SH-SY5Y (cell line): ENCODE measurements at regions not wholly inside any gene's neighbourhood (a gene's known extent, or its start where the extent isn't known, plus 50 kb on each side); places are given as distances from the start of the nearest gene placed in this dataset.

Source experiments
- GATA2 ChIP-seq: IDR thresholded peaks from 2 replicates; pipeline ENCODE4 v1.6.1; 2011; ENCODE audit warnings: mild to moderate bottlenecking, low read depth, low read length
- GATA3 ChIP-seq: IDR thresholded peaks from 2 replicates; pipeline ENCODE4 v1.6.1; 2011; ENCODE audit warnings: low read depth, mild to moderate bottlenecking, low read length, moderate library complexity

DNA sequence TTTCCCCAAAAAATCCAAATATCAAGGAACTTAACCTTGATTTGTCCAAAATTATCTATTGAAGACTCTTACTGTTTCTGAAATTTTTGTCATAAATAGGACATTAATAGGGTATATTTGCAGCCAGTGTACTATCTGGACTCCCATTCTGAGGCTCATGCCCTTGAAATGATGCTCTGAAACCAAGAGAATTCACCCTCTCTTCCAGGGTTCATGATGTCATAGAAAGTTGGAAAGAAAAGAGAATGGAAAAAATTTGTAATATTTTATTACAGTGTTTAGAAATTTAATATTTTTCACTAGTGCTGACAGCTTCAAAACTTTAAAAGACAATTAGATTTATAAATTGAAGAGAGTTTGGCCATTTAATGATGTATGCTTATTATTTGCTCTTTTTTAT lies 712.5 kb downstream of the MCTP2 start:
- TF ChIP-seq GATA3 = no peak
- TF ChIP-seq GATA2 = no peak

DNA sequence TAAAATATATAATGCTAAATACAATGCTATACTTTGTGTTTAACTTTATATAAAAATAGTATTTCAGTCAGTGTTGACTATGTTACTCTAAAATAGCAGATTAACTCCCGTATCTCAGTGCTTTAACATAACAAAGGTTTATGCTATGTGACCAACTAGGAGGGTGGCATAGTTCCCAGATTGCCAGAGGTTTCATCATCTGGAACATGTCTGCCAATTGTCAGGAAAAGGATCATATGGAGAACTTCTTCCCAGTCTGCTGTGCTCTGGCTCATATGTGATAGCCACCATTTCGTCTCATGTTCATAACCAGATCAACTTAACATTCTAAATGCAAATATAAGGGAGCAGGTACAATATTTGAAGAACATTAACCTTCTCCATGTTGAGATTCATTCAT lies 720.2 kb downstream of the MCTP2 start:
- TF ChIP-seq GATA2 (no peak), GATA3 (no peak)

DNA sequence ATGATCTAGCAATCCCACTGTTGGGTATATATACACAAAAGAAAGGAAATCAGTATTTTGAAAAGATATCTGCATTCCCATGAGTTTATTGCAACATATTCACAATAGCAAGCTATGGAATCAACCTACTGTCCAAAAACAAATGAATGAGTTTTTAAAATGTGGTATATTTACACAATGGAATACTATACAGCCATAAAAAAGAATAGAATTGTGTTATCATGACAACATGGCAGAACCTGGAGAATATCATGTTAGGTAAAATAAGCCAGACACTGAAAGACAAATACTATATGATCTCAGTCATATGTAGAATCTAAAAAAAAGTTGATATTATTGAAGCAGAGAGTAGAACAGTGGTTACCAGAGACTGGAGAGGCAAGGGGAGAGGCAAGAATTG lies 732.6 kb downstream of the MCTP2 start:
- no peak for TF ChIP-seq GATA3
- no peak for TF ChIP-seq GATA2

DNA sequence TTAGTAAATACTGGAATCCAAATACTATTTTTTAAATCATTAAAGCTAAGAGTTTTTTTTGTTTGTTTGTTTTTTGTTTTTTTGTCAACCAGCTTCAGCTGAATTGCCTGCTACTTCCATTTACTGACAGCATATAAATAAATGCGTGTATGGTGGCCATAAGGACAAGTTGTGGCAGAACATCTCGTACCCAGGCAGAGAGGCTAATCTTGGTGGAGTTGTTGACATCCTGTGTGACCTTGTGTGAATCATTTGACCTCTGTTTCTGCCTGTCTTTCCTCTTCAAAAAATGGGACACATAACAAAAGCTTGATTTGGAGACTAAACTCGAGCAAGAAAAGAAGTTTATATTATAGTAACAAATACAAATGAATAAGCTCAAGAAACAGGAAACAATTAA lies 734.2 kb downstream of the MCTP2 start:
- TF ChIP-seq GATA3 = no peak

DNA sequence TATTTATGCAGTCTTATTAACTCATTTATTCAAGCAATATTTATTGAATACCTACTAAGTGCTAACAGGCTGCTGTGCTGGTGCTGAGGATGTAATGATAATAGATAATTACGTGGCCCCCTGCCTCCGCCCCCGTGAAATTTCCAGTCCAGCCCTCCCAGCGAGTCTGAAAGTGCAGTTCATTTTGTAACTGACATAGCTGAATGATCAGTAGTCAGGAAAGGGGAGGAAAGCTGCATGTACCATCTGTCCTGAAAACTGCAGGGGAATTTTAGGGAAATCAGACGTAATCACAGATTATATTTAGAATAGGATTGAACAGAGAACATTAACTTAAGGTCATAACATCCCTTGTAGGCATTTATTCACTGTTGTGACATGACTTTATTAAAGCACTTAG lies 736.8 kb downstream of the MCTP2 start:
- TF ChIP-seq GATA2 (no peak), GATA3 (no peak)

DNA sequence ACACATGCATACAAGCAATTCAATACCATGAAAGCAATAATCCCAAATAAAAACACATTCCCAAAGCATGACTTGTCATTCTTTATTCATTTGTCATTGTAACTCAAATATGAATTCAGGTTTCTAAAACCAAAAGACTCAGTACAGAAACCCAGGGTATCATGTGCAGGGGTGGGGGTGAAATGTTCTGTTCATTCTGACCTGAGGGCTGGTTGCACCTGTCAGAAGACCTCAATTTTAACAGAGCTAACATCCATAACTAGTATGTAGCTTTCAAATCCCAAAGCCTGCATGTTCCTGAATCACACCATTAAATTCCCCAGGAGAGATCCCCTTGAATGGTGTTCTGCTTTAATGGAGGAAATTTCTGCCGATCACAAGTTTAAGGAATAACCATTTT lies 738.7 kb downstream of the MCTP2 start:
- TF ChIP-seq GATA3 (no peak), GATA2 (no peak)

DNA sequence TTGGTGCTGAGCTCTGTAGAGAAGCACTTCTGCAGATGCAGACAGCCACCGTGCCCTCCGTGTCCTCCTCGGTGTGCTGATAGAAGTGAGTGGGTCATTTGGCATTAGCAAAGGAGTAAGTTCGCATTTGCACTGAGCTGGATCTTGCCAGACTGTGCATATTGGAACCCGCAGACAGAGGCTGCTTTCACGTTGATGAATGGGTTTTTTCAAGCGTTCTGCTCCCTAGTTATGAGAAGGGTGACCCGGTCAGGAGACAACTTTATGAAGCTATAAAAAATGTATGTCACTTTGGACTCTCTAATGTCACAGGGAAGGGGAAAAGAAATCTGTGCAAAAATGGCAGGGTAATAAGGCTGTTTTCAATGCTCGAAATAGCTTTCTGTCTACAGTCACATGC lies 739.4 kb downstream of the MCTP2 start:
- TF ChIP-seq GATA3 (no peak), GATA2 (no peak)

DNA sequence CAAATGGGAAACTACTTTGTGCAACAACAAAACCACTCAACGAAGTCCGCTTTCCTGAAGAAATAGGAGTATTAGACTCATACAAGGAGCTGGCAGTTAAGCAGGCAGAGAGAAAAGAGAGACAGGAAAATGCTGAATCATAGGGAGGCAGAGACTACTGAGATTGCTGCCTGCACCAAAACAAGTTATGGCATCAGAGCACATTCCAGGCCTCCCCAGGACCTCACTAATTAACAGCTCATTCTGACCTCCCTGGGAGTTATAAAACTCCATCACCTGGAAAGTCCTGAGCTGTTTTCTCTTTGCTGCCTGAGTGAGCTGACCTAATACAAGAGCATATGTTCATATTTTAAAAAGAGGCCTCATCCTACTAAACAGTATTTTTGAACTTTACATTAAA lies 741.0 kb downstream of the MCTP2 start:
- no peak for TF ChIP-seq GATA3
- no peak for TF ChIP-seq GATA2

DNA sequence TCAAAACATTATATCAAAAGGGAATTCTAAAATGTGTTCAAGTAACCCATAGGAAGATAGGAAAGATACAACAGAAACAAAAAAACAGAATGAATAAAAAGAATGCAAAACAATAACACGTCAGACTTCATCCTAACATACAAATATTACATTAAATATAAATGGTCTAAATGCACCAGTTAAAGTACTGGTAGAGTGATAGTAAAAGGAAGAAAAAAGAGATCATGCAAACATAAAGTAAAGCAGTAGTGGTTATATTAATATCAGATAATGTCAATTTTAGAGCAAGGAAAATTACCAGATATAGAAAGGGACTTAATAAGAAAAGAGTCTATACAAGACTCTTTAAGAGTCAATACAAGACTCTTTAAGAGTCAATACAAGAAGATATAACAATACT lies 755.7 kb downstream of the MCTP2 start:
- TF ChIP-seq GATA3 = no peak
- TF ChIP-seq GATA2 = no peak

DNA sequence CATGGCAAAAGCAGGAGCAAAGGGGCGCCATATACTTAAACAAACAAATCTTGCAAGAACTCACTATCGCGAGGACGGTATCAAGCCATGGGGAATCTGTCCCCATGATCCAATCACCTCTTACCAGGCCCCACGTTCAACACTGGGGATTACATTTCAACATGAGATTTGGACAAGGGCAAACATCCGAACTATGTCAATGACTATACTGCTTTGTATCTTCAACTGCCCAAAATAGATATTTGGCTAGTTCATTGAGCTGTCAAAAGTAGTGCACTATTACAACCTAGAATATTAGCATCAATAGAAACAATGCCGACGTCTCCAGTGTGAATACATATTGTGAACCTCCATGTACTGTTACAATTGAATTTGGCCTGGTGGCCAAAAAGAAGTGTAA lies 760.4 kb downstream of the MCTP2 start:
- no peak for TF ChIP-seq GATA3
- TF ChIP-seq GATA2 = no peak

DNA sequence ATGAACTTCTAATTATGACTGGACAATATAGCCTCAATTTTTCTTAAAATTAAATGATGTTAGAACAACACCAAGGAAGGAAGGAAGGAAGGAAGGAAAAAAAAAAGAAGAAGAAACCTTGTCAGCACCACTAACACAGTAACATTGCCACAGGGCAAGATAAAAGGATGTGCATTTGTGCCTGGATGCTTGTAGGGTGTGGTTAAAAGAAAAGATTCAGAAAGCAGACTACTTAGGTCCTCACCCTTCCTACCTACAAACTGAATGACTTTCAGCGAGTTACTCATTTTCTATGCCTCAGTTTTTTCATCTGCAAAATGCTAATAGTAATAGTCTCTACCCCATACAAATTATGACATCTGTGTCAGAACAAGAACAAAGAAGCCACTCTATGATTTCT lies 778.3 kb downstream of the MCTP2 start:
- TF ChIP-seq GATA3 (no peak), GATA2 (no peak)

DNA sequence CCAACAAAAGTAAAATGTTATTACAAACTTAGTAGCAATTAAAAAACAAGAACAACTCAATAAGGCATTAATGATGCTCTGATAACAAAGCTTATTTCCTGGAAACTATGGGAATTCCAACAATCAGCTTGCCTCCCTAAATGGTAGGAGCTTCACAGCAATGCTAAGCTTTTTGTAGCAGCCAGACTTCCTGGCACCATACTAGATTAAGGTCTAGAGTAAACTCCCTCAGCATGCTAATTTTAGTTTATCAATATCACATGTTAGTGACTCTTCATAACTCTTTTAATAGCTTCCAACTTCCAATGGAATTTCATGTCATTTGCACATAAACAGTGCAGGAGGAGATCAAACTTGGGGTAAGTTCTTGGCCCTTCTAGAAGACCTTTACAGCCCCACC lies 782.0 kb downstream of the MCTP2 start:
- TF ChIP-seq GATA3 = no peak
- TF ChIP-seq GATA2 = no peak

DNA sequence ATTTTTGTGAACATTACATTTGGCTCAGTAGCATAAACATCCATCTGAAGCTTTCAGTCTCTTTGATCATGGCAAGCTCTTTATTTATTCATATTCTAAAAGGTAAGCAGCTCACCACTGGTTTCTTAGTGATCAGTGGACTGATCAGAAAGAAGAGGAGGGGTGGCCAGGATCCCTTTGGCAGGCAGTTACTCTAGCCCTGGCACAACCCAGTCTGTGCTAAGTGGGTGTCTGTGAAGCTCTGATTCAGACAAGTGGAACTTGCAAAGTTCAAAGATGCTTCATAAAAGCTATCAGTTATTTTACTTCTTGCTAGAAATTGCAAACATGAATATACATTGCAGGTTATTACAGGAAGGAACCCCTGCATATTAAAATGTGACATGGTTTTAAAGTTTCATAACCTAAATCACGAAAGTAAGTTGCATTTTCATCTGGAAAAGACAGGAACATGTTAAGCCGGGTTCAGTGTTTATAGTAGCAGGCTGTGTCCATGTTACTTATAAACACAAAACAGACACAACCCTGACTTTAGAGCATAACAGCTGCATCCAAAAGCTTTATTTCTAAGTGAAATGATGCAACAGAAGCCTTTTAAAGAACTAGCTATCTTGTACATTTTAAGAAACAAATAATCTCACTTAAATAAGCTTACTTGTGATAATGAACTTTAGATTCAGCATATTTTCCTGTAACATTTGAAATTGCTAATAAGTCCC lies 785.3 kb downstream of the MCTP2 start:
- TF ChIP-seq GATA3 (no peak), GATA2 (no peak)

DNA sequence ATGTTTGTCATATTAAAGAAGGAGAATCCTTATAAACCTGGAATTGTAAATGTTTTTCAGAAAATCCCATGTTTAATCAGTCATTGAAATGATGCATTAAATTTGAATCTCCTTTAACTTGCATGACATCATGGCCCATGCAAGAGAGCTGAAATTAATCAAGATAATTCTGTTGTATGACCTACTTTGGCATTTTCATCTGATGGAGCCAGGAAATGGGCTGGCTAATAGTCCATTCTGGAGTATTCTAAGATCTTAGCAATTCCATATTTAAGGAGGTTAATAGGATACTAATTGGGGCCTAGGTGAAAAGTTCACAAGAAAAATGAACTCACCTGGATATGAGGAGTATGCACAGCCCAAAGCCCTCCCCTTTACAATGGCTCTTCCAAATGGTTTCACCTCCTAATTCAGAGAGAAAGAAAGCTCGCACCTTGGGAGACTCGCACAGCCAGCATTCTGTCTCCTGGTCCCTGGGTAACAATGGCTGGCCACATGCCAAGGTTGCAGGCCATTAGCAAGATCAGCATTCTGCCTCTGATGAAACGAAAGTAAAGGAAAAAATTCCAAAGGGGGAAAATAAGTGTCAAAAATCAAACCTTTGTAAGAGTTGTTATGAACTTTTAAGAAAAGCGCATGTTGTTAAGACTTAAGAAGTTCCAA lies 786.4 kb downstream of the MCTP2 start:
- no peak for TF ChIP-seq GATA2
- no peak for TF ChIP-seq GATA3

DNA sequence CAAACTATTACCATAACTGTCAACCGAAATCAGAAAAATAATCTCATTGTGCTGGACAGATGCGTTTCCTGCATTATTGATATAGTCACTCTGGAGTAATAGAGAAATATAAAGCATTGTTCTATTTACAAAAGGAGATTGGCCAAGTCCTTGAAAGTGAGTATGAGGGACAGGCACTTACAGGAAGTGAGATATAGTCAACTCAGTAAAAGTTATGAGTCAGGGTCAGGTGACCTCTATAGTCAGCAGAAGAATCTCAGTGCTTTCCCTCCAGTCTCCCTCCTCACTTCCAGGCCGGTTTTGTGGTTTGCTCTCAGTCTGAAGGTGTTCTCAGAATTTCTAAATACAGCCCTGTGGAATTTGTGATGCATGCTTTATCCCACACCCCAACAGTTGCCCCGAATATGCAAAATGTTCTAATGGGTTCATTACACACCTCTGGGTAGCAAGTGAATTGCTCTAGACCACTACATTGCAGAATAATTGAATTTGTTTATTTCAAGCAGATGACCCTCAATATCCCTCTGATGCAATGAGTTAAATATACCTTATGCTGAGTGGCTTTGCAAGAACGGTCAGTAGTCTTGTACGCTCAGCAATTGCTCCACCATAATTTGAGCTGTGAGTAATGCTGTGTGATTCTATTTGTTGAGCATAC lies 787.7 kb downstream of the MCTP2 start:
- no peak for TF ChIP-seq GATA3
- TF ChIP-seq GATA2 = no peak

DNA sequence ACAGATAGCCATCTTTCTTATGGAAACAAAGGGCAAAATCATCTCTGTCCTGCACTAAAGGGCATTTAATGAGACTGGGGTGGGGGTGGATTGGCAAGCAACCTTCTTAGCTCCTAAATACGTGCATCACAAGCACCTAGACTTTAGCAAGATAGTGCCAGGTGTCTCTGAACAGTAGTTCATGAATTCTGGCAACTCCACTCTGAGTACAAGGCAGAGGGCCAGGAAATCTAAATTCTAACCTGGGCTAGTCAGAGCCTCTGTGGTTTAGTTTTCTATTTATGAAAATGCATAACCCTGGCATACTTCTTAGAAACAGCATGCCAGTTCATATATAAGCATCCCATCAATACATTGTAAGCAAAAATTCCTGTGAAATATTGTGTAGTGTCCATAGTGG lies 788.5 kb downstream of the MCTP2 start:
- TF ChIP-seq GATA3 = no peak
- TF ChIP-seq GATA2 = no peak
